Gastroesophageal sphincter (tissue), 4 donors: ENCODE measurements at regions not wholly inside any gene's neighbourhood (a gene's known extent, or its start where the extent isn't known, plus 50 kb on each side); places are given as distances from the start of the nearest gene placed in this dataset.

Source experiments
- ATAC-seq: fragments of 150-250 bp; one replicate; pipeline ENCODE4 v1.9.1; 2016; ENCODE audit warnings: mild to moderate bottlenecking, moderate library complexity
- H3K27ac ChIP-seq, 4 donors: fragments of 200-600 bp; sonication (generic) in 3 of 4; 1 replicate in 3 of 4; 2 replicates in 1 of 4; pipeline ENCODE4 v1.5.1; 2016 to 2019
- H3K27me3 ChIP-seq: fragments of 200-600 bp; sonication (generic); one replicate; pipeline ENCODE4 v1.5.1; 2019
- H3K36me3 ChIP-seq, 2 donors: fragments of 200-600 bp; sonication (generic); one replicate each; pipeline ENCODE4 v1.5.1; 2019; ENCODE audit warnings: control low read depth in 1 of 2
- H3K4me1 ChIP-seq, 3 donors: fragments of 200-600 bp; sonication (generic); 1 replicate in 2 of 3; 2 replicates in 1 of 3; pipeline ENCODE4 v1.5.1; 2016 to 2019; ENCODE audit warnings: control low read depth in 2 of 3
- H3K4me3 ChIP-seq, 2 donors: fragments of 200-600 bp; sonication (generic); one replicate each; pipeline ENCODE4 v1.5.1; 2019; ENCODE audit warnings: mild to moderate bottlenecking in 1 of 2, moderate library complexity in 1 of 2
- H3K9me3 ChIP-seq, 3 donors: fragments of 200-600 bp; sonication (generic); one replicate each; pipeline ENCODE4 v1.5.1; 2017 to 2019; ENCODE audit warnings: control low read depth in 2 of 3
- EP300 ChIP-seq: sonication (generic); formaldehyde crosslinking; IDR thresholded peaks from one replicate; pipeline ENCODE4 v1.6.1; 2017; ENCODE audit warnings: antibody characterized with exemption, mild to moderate bottlenecking
- POLR2A ChIP-seq, 2 donors: fragments of 450-650 bp; IDR thresholded peaks; one replicate each; pipeline ENCODE4 v1.6.1; 2017; ENCODE audit warnings: antibody characterized with exemption in 2 of 2, mild to moderate bottlenecking in 2 of 2, moderate library complexity in 1 of 2
- POLR2AphosphoS5 ChIP-seq: sonication (generic); formaldehyde crosslinking; IDR thresholded peaks from one replicate; pipeline ENCODE4 v1.6.1; 2017; ENCODE audit warnings: antibody characterized with exemption
- WGBS, 2 donors: methylation state at CpG; one replicate each; pipeline ENCODE4 v1.1.5; 2018; ENCODE audit warnings: low coverage in 1 of 2; 5-methylcytosine and 5-hydroxymethylcytosine counted together
- TF ChIP-seq, protein P1 (sequence below), 4 experiments: fragments of 200-600 bp in 2 of 4; fragments of 450-650 bp in 2 of 4; sonication (generic) in 1 of 4; IDR thresholded peaks; one replicate each; pipeline ENCODE4 v1.5.1; 2017 to 2019; ENCODE audit warnings: antibody characterized with exemption in 4 of 4, mild to moderate bottlenecking in 2 of 4, moderate library complexity in 2 of 4

DNA sequence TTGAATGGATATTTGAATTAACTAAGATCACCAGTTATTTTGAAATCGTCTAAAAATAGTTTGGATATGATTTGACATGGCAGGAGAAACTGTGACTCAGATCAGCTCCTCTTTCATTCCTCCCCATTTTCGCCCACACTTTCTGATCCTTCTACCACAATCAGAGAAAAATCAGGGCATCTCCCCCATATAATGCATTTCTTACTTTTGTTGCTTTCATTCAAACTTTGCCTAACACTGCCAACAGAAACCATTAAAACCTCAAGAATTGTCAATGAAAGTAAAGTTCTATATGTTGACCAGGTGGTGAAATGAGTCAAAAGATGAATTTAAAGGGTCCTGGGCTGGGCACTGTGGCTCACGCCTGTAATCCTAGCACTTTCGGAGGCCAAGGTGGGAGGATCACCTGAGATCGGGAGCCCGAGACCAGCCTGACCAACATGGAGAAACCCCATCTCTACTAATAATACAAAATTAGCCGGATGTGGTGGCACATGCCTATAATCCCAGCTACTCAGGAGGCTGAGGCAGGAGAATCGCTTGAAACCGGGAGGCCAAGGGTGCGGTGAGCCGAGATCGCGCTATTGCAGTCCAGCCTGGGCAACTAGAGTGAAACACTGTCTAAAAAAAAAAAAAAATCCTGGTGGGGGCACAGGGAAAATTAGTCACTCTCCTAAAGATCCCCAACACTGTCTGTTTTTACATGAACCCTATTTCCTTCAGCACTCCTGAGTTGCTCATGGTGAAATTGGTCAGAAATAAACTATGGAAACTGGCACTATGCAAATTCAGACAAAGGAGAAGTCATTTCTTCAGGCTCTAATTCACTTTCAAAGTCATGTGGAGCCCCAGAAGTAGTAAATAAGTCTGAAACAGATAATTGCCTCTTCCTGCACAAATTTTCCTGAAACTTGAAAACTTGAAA, 122.8 kb upstream of the NOCT start:
- H3K27me3 ChIP-seq, result no peaks in the 10 kb centered on the region
- H3K4me1 ChIP-seq, result peaks cover 0 to 3% (median 0%) of the 10 kb centered on the region in 3 donors
- H3K27ac ChIP-seq, result no peak overlapping the region
- TF ChIP-seq POLR2AphosphoS5 (no peak), POLR2A (IDR thresholded peaks at IDR 0.05) (no peak), EP300 (no peak)
- TF ChIP-seq, protein P1, sequence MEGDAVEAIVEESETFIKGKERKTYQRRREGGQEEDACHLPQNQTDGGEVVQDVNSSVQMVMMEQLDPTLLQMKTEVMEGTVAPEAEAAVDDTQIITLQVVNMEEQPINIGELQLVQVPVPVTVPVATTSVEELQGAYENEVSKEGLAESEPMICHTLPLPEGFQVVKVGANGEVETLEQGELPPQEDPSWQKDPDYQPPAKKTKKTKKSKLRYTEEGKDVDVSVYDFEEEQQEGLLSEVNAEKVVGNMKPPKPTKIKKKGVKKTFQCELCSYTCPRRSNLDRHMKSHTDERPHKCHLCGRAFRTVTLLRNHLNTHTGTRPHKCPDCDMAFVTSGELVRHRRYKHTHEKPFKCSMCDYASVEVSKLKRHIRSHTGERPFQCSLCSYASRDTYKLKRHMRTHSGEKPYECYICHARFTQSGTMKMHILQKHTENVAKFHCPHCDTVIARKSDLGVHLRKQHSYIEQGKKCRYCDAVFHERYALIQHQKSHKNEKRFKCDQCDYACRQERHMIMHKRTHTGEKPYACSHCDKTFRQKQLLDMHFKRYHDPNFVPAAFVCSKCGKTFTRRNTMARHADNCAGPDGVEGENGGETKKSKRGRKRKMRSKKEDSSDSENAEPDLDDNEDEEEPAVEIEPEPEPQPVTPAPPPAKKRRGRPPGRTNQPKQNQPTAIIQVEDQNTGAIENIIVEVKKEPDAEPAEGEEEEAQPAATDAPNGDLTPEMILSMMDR (IDR thresholded peaks at IDR 0.05), result no peak
- WGBS, 2 donors, result 88 to 90% methylated on average over 6 to 12 of the region's 13 CpGs
- H3K36me3 ChIP-seq, result no peaks in the 10 kb centered on the region
- ATAC-seq, result no peak
- no peak overlapping the region for H3K4me3 ChIP-seq
- H3K9me3 ChIP-seq, result no peaks in the 10 kb centered on the region

DNA sequence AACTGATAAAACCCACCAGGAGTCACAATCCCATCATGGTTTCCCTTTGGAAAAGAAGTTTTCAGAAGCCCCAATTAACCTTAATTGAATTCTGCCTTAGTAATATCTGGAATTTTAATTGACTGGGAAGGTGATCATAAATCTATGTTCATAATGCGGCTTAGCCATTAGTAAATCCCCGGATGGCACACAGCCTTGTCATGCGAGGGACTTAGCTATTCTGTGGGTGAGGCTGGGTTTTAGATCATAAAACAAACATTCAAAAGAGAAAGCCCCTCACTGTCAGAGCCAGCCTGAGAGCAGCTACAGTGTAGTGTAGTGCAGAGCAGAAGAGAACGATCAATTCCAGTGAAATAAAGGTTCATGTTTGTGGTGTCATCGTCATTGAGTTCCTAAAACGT, 124.0 kb upstream of the NOCT start:
- WGBS, 2 donors, result 70 to 77% methylated on average over 3 to 6 of the region's 6 CpGs
- no peak overlapping the region for H3K27ac ChIP-seq
- no peak for TF ChIP-seq POLR2A (IDR thresholded peaks at IDR 0.05)
- no peak for TF ChIP-seq POLR2AphosphoS5
- TF ChIP-seq, protein P1 (IDR thresholded peaks at IDR 0.05), result no peak
- no peak for TF ChIP-seq EP300

DNA sequence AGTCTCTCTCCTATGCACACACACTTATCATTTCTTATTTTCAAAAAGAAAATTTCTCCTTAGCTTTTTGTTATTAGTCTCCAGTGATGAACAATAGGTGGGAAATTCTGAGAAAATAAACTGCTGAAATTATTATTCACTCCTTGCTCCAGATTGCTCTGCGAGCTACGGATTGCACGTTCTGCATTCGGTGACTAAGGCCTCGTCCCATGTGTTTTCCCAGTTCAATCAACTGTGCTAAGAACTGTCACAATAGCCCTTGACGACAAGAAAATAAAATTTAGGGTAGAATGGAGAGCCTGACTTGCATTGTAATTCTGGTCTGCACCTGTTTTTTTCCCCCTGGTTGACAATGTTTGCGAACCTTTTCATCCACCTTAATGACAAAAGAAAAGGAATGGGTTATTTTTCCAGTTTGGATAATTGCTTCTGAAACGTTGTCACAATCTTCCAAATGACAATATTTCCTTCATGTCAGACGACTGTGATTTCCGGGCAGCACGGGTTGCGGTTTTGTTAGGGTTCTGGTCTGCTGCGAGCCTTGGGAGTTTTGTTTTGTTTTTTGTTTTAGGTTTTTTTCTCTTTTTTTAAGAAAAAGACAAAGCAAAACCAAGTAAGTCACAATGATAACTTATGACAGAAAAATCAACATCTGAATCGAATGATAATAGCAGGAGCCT, 124.5 kb upstream of the NOCT start:
- 63 to 64% methylated on average over 14 of the region's 14 CpGs for WGBS, 2 donors
- no peaks in the 10 kb centered on the region for H3K27me3 ChIP-seq
- no peaks in the 10 kb centered on the region for H3K9me3 ChIP-seq
- ATAC-seq, result no peak
- H3K27ac ChIP-seq, result no peak overlapping the region
- H3K4me3 ChIP-seq, result no peak overlapping the region
- TF ChIP-seq POLR2A (IDR thresholded peaks at IDR 0.05) (no peak), EP300 (no peak), POLR2AphosphoS5 (no peak)
- TF ChIP-seq, protein P1 (IDR thresholded peaks at IDR 0.05), result no peak
- H3K36me3 ChIP-seq, result no peaks in the 10 kb centered on the region
- no peaks in the 10 kb centered on the region for H3K4me1 ChIP-seq

More for the DNA sequence above, 124.0 kb upstream of the NOCT start:
- no peak for ATAC-seq
- no peaks in the 10 kb centered on the region for H3K4me1 ChIP-seq
- no peaks in the 10 kb centered on the region for H3K27me3 ChIP-seq
- H3K9me3 ChIP-seq, result no peaks in the 10 kb centered on the region
- no peak overlapping the region for H3K4me3 ChIP-seq
- no peaks in the 10 kb centered on the region for H3K36me3 ChIP-seq

DNA sequence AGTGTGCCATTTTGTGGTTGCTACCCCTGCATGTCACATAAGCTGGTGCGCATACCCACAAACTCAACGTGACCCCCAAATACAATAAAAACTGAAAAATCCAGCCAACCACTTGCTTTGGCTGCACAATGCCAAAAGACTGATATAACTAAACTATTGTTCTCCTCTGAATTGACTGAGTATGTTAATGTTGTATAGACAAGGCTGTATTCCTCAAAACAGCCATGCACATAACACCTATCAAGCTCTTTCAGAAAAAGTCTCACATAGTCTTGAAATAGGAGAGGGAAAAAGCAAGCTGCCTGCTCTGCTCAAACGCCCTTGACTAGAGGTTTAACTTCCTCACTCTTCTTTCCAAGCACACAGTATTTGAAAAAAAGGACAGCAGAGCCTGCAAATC, 126.4 kb upstream of the NOCT start:
- no peaks in the 10 kb centered on the region for H3K4me1 ChIP-seq
- no peaks in the 10 kb centered on the region for H3K27me3 ChIP-seq
- H3K27ac ChIP-seq, result no peak overlapping the region
- no peak overlapping the region for H3K4me3 ChIP-seq
- no peak for ATAC-seq
- H3K36me3 ChIP-seq, result no peaks in the 10 kb centered on the region
- 64 to 100% methylated on average over 2 to 3 of the region's 3 CpGs for WGBS, 2 donors
- TF ChIP-seq POLR2A (IDR thresholded peaks at IDR 0.05) (no peak), EP300 (no peak), POLR2AphosphoS5 (no peak)
- TF ChIP-seq, protein P1 (IDR thresholded peaks at IDR 0.05), result no peak
- no peaks in the 10 kb centered on the region for H3K9me3 ChIP-seq
